ENCODE measurements at regions not wholly inside any gene's neighbourhood (a gene's known extent, or its start where the extent isn't known, plus 50 kb on each side); places are given as distances from the start of the nearest gene placed in this dataset.

GRCh38 chr13:39282400-39282972 lies 244.2 kb downstream of the NHLRC3 start:
- H3K27ac ChIP-seq: peak overlapping the region; percentile 47
- no peak for TF ChIP-seq CTCF (conservative IDR thresholded peaks at IDR 0.05)

- TF ChIP-seq CTCF (conservative IDR thresholded peaks at IDR 0.05): no peak
- H3K27ac ChIP-seq: peak overlapping the region; percentile 47
These were observed 244.8 kb downstream of the NHLRC3 start for GRCh38 chr13:39283072-39283471.

GRCh38 chr13:39284801-39285388 lies 246.6 kb downstream of the NHLRC3 start:
- H3K27ac ChIP-seq: no peak overlapping the region
- TF ChIP-seq CTCF (conservative IDR thresholded peaks at IDR 0.05): no peak
